ENCODE measurements at regions not wholly inside any gene's neighbourhood (a gene's known extent, or its start where the extent isn't known, plus 50 kb on each side); places are given as distances from the start of the nearest gene placed in this dataset.

DNA sequence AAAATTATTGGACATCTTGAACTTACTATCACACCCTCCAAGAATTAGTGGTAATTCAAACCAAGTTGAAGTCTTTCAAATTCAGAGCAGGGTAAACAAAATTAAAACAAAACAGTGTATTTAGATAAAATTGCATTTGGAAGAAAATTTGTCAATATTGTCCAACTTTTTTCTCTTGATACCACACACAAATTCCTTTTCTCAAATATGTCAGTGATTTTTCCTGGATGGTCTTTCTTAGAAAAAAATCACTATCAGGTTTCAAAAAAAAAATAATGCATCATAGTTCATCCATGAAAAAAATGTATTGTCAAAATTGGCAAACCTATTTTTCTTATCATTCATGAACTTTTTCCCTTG lies 667.1 kb downstream of the TENT5A start:
- H3K4me3 Mint-ChIP-seq = no peak overlapping the region
- no peak overlapping the region for H3K27ac Mint-ChIP-seq
- intact Hi-C loops (cut with micrococcal nuclease) = no loop called here
- H3K9me3 Mint-ChIP-seq = peaks cover 3% of the 10 kb centered on the region
- POLR2A ChIA-PET = no interaction called here
- no peaks in the 10 kb centered on the region for H3K4me1 Mint-ChIP-seq (ENCODE audit: low read depth)
- CTCF ChIA-PET = no interaction called here
- no peaks in the 10 kb centered on the region for H3K27me3 Mint-ChIP-seq
- DNase-seq = no peak
- no peaks in the 10 kb centered on the region for H3K36me3 Mint-ChIP-seq

DNA sequence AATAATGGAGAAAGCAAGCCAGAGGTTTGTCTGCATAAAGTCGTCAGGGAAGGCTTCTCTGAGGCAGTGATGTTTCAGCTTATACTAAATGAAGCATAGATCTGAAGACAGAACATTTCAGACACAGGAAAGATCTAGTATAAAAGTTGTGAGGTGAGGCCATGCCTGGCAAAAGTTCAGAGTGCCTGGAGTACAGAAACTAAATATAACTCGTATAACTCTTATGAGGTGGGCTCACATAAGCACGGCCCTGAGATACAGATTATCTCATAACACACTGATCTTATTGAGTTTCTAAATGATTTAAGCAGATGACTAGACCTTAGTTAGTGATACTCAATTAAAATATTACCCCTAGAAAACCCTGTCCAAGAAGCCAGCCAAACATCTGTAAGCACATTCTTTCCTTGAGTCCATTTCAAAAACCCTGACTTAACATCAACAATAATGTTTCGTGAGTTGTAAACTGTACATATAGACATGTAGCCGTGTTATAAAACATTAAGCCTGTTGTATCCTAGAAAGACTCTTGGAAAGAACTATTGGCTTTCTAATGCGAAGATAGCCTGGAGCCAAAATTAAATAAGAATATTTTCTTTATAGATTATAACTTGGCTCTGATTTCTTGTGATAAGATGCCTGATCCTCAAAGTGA lies 667.6 kb downstream of the TENT5A start:
- H3K4me1 Mint-ChIP-seq (ENCODE audit: low read depth) = no peaks in the 10 kb centered on the region
- no peak overlapping the region for H3K4me3 Mint-ChIP-seq
- intact Hi-C loops (cut with micrococcal nuclease) = no loop called here
- H3K27me3 Mint-ChIP-seq = no peaks in the 10 kb centered on the region
- no peak for DNase-seq
- ChIA-PET POLR2A (no interaction called here), CTCF (no interaction called here)
- no peak overlapping the region for H3K27ac Mint-ChIP-seq
- H3K9me3 Mint-ChIP-seq = peaks cover under 1% of the 10 kb centered on the region
- H3K36me3 Mint-ChIP-seq = no peaks in the 10 kb centered on the region

DNA sequence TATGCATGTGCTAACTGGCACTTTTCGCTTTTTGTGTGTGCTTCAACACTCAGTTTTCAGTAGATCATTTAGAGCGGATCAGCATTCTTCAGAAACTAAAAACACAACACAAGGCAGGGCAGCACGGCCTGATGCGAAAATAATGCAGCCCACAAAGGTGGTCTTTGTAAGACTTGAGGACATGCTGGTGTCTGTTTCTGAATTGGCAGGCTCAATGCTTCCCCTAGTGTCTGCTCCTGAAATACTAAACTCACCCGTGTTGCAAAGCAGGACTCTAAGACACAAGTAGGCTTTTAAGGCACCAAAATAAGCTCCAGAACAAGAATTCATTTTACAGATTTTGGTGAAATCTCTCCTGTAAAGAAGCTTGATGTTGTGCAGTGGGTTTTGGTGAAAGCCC lies 676.5 kb downstream of the TENT5A start:
- no peak overlapping the region for H3K27ac Mint-ChIP-seq
- H3K4me3 Mint-ChIP-seq = no peak overlapping the region
- POLR2A ChIA-PET = no interaction called here
- intact Hi-C loops (cut with micrococcal nuclease) = no loop called here
- no peaks in the 10 kb centered on the region for H3K4me1 Mint-ChIP-seq (ENCODE audit: low read depth)
- CTCF ChIA-PET = interaction anchor here (0.6 kb wide), 1 partner anchor 14 kb away, joined by 3 read pairs; no protein-coding TSS in a partner anchor
- peaks cover 2% of the 10 kb centered on the region for H3K9me3 Mint-ChIP-seq
- H3K27me3 Mint-ChIP-seq = no peaks in the 10 kb centered on the region
- H3K36me3 Mint-ChIP-seq = no peaks in the 10 kb centered on the region
- DNase-seq = no peak

- Mint-ChIP-seq H3K4me3 (no peak overlapping the region), H3K4me1 (ENCODE audit: low read depth) (no peaks in the 10 kb centered on the region), H3K9me3 (peaks cover 2% of the 10 kb centered on the region), H3K27me3 (no peaks in the 10 kb centered on the region), H3K27ac (no peak overlapping the region), H3K36me3 (no peaks in the 10 kb centered on the region)
- ChIA-PET CTCF (no interaction called here), POLR2A (no interaction called here)
- intact Hi-C loops (cut with micrococcal nuclease) = no loop called here
- DNase-seq = no peak
Measured at GRCh38 chr6:81073318-81073717, 679.2 kb downstream of the TENT5A start.

DNA sequence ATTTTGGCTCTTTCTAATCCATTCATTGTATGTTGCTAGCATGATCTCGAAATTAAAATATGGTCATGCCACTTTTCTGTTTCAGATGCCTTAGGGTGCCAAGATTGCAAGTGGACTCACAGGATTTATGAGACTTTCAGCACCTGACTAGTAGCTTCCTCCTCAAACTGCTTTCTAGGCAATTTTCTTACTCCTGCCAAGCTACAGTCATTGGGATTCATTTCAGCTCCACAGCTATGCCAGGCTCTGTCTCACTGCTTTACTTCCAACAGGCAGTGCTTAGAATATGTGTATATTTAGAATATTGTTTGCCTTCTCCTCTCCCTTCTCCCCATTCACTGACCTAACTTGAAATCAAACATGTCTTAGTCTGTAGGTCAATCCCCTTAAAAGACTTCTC lies 681.4 kb downstream of the TENT5A start:
- intact Hi-C loops (cut with micrococcal nuclease) = no loop called here
- POLR2A ChIA-PET = no interaction called here
- H3K4me1 Mint-ChIP-seq (ENCODE audit: low read depth) = no peaks in the 10 kb centered on the region
- no peak for DNase-seq
- no peak overlapping the region for H3K27ac Mint-ChIP-seq
- no peaks in the 10 kb centered on the region for H3K36me3 Mint-ChIP-seq
- peaks cover 2% of the 10 kb centered on the region for H3K9me3 Mint-ChIP-seq
- CTCF ChIA-PET = no interaction called here
- H3K27me3 Mint-ChIP-seq = no peaks in the 10 kb centered on the region
- no peak overlapping the region for H3K4me3 Mint-ChIP-seq

DNA sequence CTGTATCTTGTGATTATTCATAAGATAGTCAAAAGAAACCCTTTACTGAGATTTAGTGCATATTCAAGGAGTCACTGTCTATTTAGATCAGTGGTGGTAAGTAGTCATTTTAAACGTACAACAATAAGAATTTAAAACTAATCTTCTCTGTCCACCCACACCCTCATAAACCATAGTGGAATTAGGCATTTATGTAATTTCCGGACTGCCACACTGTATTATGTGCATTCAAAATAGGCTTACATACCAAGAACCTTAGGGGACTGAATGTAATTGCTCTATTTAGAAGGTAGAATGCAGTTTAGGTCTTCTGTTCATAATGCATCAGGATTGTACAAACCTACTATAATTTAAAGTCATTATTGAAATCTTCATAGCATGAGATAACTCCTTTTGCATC lies 685.4 kb downstream of the TENT5A start:
- POLR2A ChIA-PET = no interaction called here
- CTCF ChIA-PET = no interaction called here
- no peak for DNase-seq
- intact Hi-C loops (cut with micrococcal nuclease) = no loop called here
- H3K36me3 Mint-ChIP-seq = no peaks in the 10 kb centered on the region
- peaks cover 2% of the 10 kb centered on the region for H3K9me3 Mint-ChIP-seq
- no peak overlapping the region for H3K27ac Mint-ChIP-seq
- no peaks in the 10 kb centered on the region for H3K27me3 Mint-ChIP-seq
- H3K4me1 Mint-ChIP-seq (ENCODE audit: low read depth) = no peaks in the 10 kb centered on the region
- H3K4me3 Mint-ChIP-seq = no peak overlapping the region

DNA sequence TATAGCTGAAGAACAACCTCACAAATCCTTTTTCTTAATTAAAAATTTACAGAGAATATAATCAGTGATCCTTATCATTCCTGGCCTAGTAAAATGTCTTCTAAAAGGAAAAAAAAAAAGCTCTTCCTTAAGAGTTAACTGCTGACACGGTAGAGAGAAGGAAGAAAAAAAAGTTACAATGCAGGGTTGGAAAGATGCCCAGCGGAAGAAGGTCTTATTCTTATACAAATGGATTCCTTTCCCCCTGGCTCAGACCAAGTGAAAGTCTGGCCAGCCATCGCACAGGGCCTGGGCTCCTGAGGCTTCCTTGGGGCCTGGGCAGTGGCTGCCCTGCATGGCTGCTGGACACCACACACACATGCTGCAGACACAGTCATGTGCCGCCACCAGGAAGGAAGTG lies 688.6 kb downstream of the TENT5A start:
- Mint-ChIP-seq H3K4me1 (ENCODE audit: low read depth) (no peaks in the 10 kb centered on the region), H3K36me3 (no peaks in the 10 kb centered on the region), H3K9me3 (no peaks in the 10 kb centered on the region), H3K27ac (no peak overlapping the region), H3K27me3 (no peaks in the 10 kb centered on the region), H3K4me3 (no peak overlapping the region)
- intact Hi-C loops (cut with micrococcal nuclease) = no loop called here
- DNase-seq = no peak
- ChIA-PET CTCF (no interaction called here), POLR2A (no interaction called here)

- Mint-ChIP-seq H3K4me3 (no peak overlapping the region), H3K4me1 (ENCODE audit: low read depth) (no peaks in the 10 kb centered on the region), H3K27me3 (no peaks in the 10 kb centered on the region), H3K36me3 (no peaks in the 10 kb centered on the region), H3K27ac (no peak overlapping the region), H3K9me3 (peaks cover 7% of the 10 kb centered on the region)
- intact Hi-C loops (cut with micrococcal nuclease) = no loop called here
- DNase-seq = no peak
- ChIA-PET CTCF (no interaction called here), POLR2A (no interaction called here)
Measured at GRCh38 chr6:81054036-81054435, 698.4 kb downstream of the TENT5A start.

GRCh38 chr6:81051952-81052351 lies 700.5 kb downstream of the TENT5A start:
- Mint-ChIP-seq H3K36me3 (no peaks in the 10 kb centered on the region), H3K27ac (no peak overlapping the region), H3K27me3 (no peaks in the 10 kb centered on the region), H3K4me3 (no peak overlapping the region), H3K9me3 (peaks cover 3% of the 10 kb centered on the region), H3K4me1 (ENCODE audit: low read depth) (no peaks in the 10 kb centered on the region)
- CTCF ChIA-PET = no interaction called here
- intact Hi-C loops (cut with micrococcal nuclease) = no loop called here
- DNase-seq = no peak
- POLR2A ChIA-PET = no interaction called here

- Mint-ChIP-seq H3K27ac (no peak overlapping the region), H3K27me3 (no peaks in the 10 kb centered on the region), H3K36me3 (no peaks in the 10 kb centered on the region), H3K9me3 (peaks cover 3% of the 10 kb centered on the region), H3K4me3 (no peak overlapping the region), H3K4me1 (ENCODE audit: low read depth) (no peaks in the 10 kb centered on the region)
- ChIA-PET CTCF (no interaction called here), POLR2A (no interaction called here)
- DNase-seq = no peak
- intact Hi-C loops (cut with micrococcal nuclease) = no loop called here
Measured at GRCh38 chr6:81049425-81050042, 702.9 kb downstream of the TENT5A start.

- CTCF ChIA-PET = no interaction called here
- Mint-ChIP-seq H3K4me1 (ENCODE audit: low read depth) (no peaks in the 10 kb centered on the region), H3K27ac (no peak overlapping the region), H3K9me3 (peaks cover 3% of the 10 kb centered on the region), H3K36me3 (no peaks in the 10 kb centered on the region), H3K4me3 (no peak overlapping the region), H3K27me3 (no peaks in the 10 kb centered on the region)
- intact Hi-C loops (cut with micrococcal nuclease) = no loop called here
- no peak for DNase-seq
- POLR2A ChIA-PET = no interaction called here
Measured at GRCh38 chr6:81031416-81031815, 721.1 kb downstream of the TENT5A start.

DNA sequence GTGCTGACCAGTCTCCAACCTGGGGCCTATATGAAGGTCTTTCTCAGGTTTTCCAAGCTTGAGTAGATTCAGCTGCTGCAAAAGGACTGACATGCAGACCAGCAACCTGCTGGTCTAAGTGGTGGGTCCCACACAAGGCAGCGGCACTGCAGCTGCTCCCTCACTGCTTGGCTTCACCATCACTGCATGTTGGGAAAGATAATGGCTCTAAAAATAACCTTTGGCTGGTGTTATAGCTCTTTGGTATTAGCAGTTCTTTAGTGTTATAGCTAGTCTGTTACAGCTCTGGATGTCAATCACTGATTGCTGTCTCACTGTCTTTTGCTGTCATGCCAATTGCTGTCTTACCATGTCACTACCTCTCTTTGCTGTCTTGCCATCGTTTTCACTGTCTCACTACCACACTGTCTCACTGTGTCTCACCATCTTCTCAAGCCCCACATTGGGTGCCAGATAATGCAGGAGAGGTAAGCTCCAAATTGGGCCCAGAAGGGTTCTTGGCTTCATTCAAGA lies 726.4 kb downstream of the TENT5A start:
- Mint-ChIP-seq H3K36me3 (no peaks in the 10 kb centered on the region), H3K27ac (no peak overlapping the region), H3K4me3 (no peak overlapping the region), H3K4me1 (ENCODE audit: low read depth) (no peaks in the 10 kb centered on the region), H3K9me3 (peaks cover 7% of the 10 kb centered on the region), H3K27me3 (no peaks in the 10 kb centered on the region)
- ChIA-PET POLR2A (no interaction called here), CTCF (no interaction called here)
- intact Hi-C loops (cut with micrococcal nuclease) = no loop called here
- DNase-seq = no peak

GRCh38 chr6:81023709-81024108 lies 728.8 kb downstream of the TENT5A start:
- intact Hi-C loops (cut with micrococcal nuclease) = no loop called here
- Mint-ChIP-seq H3K36me3 (no peaks in the 10 kb centered on the region), H3K4me3 (no peak overlapping the region), H3K4me1 (ENCODE audit: low read depth) (no peaks in the 10 kb centered on the region), H3K9me3 (peaks cover 8% of the 10 kb centered on the region), H3K27me3 (no peaks in the 10 kb centered on the region), H3K27ac (no peak overlapping the region)
- POLR2A ChIA-PET = no interaction called here
- CTCF ChIA-PET = no interaction called here
- no peak for DNase-seq

All from activated CD4-positive, alpha-beta memory T cell treated with anti-CD3 and anti-CD28 coated beads for 36 hours (primary cell).